D721Med (cell line): ENCODE measurements at regions not wholly inside any gene's neighbourhood (a gene's known extent, or its start where the extent isn't known, plus 50 kb on each side); places are given as distances from the start of the nearest gene placed in this dataset.

Experiments used
- DNase-seq: peaks from one replicate; pipeline ENCODE4 v3.0.0; 2011; ENCODE audit warnings: low spot score; ENCODE audit not compliant: insufficient read length
- FAIRE-seq: peaks from 2 replicates; lab custom pipeline; 2011; peaks lifted over from hg19 to GRCh38; lab: Jason Lieb, UNC
- TF ChIP-seq, protein P1 (sequence below): IDR thresholded peaks from 2 replicates; pipeline ENCODE4 v1.5.1; 2012; ENCODE audit warnings: mild to moderate bottlenecking, control low read depth; ENCODE audit not compliant: insufficient read depth; ENCODE audit errors: missing control alignments

- no peak for FAIRE-seq
- DNase-seq: no peak
- TF ChIP-seq, protein P1, sequence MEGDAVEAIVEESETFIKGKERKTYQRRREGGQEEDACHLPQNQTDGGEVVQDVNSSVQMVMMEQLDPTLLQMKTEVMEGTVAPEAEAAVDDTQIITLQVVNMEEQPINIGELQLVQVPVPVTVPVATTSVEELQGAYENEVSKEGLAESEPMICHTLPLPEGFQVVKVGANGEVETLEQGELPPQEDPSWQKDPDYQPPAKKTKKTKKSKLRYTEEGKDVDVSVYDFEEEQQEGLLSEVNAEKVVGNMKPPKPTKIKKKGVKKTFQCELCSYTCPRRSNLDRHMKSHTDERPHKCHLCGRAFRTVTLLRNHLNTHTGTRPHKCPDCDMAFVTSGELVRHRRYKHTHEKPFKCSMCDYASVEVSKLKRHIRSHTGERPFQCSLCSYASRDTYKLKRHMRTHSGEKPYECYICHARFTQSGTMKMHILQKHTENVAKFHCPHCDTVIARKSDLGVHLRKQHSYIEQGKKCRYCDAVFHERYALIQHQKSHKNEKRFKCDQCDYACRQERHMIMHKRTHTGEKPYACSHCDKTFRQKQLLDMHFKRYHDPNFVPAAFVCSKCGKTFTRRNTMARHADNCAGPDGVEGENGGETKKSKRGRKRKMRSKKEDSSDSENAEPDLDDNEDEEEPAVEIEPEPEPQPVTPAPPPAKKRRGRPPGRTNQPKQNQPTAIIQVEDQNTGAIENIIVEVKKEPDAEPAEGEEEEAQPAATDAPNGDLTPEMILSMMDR: no peak
Measured at GRCh38 chrX:45267007-45267406, 66.3 kb upstream of the DIPK2B start.

DNA sequence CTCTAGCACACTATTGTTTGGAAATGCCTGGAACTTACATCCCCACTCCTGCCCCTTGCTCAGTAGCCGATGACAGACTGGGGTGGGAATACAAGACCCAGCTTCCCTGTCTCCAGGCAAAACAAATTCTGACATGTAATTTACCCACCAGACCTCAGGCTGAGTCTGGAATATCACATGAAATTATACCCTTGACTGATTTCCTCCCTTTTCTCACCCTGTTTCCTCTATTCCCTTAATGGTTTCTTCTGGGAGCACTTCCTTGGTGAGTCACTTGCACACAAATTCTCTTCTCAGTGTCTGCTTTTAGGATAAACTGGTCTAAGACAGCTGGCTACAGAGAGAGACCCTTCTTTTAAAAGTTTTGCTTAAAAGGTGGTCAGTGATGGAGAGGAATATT, 65.8 kb upstream of the DIPK2B start:
- DNase-seq (no peak), FAIRE-seq (no peak)
- TF ChIP-seq, protein P1: no peak

DNA sequence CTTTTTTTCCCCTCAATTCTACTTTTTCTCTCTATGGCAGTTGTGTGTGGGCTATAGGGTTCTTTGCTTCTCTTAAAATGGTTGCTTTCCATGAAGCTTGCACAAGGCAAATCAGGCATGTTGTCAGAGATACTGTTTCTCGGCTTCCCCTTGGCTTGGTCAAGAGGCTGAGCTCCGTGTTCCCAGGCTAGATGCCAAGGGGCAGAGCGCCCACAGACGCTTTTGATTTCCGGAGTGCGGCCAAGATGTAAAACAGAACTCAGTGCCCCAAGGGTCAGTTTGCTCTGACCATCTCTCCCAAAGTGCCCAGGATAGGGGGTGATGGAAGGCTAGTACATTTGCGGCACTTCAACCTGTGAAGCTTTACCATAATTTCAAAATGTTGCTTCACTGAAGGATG, 64.2 kb upstream of the DIPK2B start:
- TF ChIP-seq, protein P1: no peak
- FAIRE-seq (no peak), DNase-seq (no peak)

- DNase-seq (no peak), FAIRE-seq (no peak)
- TF ChIP-seq, protein P1: no peak
Measured at GRCh38 chrX:45261471-45261870, 60.8 kb upstream of the DIPK2B start.

DNA sequence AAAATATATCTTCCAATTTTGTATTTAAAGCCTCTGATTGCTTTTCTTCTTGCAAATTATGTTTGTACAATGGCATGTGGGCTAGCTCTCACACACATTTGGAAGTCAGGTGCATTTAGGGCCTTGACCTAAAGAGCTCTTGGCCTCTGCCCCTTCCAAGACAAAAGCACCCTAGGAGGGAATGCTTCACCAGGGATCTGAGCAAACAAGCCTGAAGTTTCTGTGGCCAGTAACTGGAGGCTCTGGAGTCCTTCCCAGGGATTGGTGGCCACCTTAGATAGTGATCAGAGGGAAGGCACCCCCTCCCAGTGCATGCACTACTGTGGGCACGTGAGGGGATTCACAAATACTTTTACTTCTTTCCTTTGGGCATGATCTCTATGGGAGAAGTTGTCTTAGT, 60.3 kb upstream of the DIPK2B start:
- DNase-seq (no peak), FAIRE-seq (no peak)
- TF ChIP-seq, protein P1: no peak

DNA sequence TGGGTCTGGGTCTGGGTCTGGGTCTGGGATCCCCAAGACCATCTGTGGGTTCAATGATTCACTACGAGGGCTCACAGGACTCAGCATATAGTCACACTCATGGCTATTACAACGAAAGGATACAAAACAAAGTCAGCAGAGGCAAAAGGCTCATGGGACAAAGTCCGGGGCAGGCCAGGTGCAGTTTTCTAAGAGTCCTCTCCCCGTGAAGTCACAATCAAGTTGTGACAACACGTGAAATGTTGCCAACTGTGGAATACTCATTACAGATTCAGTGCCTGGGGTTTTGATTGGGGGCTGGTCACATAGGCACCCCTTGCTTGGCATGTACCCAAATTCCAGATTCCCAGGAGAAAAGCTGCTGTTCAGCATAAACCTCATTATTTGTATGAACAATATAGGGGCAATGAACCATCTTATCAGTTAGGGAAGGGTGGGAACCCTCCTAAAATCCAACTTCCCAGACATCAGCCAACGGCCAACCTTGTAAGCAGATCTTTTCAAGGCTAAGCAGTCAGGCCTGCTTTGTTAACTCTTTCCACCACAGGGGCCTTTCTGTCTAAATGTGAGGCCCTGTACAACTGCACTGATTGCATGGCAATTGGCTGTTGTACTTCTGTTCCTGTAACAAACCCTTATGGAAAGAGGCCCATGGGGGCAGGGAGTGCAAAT, 58.2 kb upstream of the DIPK2B start:
- TF ChIP-seq, protein P1: no peak
- FAIRE-seq: no peak

More for the DNA sequence above, 58.2 kb upstream of the DIPK2B start:
- DNase-seq: no peak
